Eye (tissue), 1 donor: ENCODE measurements at regions not wholly inside any gene's neighbourhood (a gene's known extent, or its start where the extent isn't known, plus 50 kb on each side); places are given as distances from the start of the nearest gene placed in this dataset.

Experiments
- DNase-seq: peaks from one replicate; pipeline ENCODE4 v3.0.0-alpha.2; 2015

- DNase-seq = no peak
Measured at GRCh38 chr3:31008994-31009393, 114.5 kb upstream of the GADL1 start.

DNA sequence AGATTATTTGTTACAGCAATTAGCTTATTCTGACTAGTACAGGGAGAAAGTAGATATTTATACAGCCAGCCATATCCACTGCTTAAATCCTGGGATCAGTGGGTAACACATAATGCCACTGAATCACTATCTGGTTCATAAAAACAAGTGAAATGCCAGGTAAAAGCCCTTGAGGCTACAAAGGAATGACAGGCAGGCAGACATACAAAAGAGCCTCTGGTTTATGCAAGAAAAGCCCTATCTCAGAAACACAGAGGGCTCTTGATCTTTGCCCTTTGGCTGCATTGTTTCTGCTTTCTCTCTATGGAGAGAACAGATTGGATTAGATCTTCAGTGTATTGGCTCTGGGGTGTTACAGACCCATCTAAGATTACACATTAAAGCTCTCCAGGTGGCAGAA, 115.4 kb upstream of the GADL1 start:
- no peak for DNase-seq

DNA sequence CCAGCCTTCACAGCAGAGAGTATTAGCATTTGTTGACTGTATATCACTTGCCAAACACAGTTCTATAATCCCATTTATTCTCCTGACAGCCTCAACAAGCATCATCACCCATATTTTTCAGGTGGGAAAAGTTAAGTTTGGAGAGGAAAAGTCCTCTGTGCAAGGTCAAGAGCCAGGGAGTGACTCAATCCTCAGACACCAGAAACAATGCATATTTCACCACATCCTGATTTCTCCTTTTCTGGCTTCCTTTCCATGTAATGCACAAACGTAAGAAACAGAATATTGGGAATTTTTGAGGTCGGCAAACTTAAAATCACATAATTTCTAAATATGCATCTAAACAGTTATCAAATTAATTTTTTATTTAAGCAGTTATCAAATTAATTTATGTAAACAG, 116.0 kb upstream of the GADL1 start:
- no peak for DNase-seq

DNA sequence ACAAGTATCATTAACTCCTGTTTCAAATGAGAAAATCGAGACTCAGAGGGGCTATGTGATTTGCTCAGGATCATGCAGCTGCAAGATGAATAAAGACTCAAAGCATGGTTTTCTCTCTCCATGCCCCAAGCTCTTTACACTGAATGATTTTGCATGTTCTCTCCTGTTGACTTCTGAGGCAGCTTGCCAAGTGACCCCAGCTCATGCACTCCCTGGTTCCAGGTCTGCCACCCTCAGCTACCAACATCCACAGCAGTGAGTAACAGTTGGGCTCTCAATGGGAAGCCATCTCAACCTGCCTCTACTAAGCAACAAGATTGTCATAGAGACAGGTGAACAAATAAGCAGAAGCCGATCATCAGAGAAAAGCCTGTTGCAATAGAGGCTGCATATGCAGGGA, 116.9 kb upstream of the GADL1 start:
- no peak for DNase-seq

DNA sequence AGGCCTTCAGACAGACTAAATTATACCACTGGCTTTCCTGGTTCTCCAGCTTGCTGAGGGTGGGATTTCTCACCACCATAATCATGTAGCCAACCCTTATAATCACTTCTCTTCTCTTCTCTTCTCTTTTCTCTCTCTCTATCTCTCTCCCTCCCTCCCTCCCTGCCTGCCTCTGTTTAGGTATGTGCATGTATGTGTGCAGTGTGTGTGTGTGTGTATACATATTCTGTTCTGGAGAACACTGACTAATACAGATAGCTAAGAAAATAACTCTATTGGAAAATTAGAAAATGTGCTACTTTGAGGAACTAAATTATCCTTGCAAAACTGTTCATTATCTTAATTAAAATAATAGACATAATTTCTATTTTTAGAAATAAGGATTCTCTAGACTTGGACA, 118.6 kb upstream of the GADL1 start:
- DNase-seq = no peak

- DNase-seq = no peak
Measured at GRCh38 chr3:31013843-31014242, 119.4 kb upstream of the GADL1 start.

GRCh38 chr3:31014317-31015040, 120.0 kb upstream of the GADL1 start:
- no peak for DNase-seq

DNA sequence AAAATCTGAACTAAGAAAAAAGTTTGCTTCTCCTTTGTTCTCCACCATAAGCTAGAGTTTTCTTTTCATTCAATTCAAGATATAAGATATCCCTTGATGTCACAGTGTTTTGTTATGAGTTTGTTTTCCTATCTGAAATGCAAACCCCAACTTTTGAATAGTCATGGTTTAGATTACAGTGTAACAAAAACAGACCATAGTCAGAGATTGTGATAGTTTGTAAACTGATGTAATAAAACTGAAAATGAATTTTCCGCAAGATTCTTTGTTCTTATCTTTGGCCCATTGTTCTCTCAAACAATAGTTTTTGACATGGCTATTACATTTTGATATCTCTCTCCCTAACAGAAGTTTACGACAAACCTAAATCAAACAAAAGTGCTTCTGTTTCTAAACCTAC, 121.7 kb upstream of the GADL1 start:
- DNase-seq = no peak

DNA sequence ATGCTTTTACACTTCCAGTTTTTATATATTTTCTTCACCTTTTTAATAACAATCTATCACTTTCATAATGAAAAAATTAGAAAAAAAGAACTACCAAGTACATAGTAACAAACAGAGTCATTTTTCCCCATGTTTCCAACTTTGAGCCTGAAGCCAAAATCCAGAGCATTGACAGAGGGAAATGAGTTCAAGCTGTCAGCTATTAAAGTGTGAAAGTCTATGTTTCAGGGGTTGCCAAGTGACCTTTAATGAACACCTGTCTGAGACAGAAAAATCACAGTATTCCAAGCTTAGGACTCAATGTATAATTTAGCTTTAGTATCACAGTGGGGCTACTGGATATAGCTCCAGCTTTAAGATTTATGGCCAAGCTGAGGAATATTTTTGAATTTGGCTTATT, 128.3 kb upstream of the GADL1 start:
- DNase-seq = no peak

DNA sequence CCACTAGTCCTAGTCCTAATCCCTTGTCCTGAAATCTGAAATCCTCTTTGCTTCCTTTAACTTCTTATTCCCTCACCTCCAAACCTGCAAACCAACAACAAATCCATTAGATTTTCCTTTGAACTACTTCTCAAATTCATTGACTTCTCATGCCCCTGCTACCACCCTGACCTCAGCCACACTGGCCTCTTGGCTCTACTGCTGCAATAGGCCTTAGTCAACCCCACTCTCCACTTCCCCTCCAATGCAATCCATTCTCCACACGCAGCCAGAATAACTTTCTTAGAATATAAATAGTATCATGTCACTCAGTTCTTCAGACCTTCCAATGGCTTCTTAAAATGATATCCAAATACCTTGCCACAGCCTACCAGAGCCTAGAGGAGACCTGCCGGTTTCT, 131.1 kb upstream of the GADL1 start:
- no peak for DNase-seq

DNA sequence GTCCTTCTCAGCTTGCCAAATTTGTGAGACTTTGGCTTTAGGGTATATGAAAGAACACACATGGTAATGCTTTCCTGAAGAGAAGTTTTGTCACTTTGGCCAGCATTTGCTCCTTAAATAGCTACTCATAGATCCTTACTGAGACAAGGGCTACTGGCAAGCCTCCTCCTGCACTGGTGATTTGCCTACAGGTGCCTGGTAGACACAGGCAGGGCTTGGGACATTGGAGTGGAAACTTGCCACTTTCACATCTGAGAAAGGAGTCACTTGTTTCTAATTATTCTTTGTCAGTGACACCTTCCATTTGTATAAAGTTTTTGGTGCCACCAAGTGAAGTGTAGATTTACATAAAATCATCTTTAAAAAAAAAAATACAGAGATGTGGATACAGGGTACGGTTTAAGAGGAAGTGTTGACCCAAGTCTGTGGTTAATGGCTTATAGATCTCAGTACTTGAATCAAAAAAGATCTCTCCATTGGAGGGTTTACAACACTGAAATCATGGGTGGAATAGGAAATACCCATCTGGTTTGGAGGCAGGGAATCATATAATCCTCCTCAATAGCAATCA, 132.8 kb upstream of the GADL1 start:
- DNase-seq = no peak

- no peak for DNase-seq
Measured at GRCh38 chr3:31027914-31028313, 133.5 kb upstream of the GADL1 start.

DNA sequence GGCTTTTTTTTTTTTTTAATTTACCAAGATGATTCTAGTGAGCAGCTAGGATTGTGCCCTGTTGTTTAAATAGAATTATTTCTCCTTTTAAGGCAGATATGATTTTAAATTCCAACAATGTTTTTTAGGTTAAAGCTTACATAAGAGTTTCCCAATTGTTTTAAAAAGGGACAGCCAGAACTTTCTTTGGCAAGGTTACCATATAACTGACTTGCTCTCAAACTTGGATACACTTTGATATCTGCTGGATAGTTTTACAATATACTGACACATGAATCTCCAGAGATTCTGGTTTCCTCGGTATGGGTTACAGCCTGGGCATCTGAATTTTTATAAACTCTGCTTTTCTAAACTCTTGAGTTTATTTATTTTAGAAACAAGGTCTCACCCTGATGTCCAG, 134.3 kb upstream of the GADL1 start:
- no peak for DNase-seq

GRCh38 chr3:31029706-31030105, 135.2 kb upstream of the GADL1 start:
- DNase-seq = no peak

DNA sequence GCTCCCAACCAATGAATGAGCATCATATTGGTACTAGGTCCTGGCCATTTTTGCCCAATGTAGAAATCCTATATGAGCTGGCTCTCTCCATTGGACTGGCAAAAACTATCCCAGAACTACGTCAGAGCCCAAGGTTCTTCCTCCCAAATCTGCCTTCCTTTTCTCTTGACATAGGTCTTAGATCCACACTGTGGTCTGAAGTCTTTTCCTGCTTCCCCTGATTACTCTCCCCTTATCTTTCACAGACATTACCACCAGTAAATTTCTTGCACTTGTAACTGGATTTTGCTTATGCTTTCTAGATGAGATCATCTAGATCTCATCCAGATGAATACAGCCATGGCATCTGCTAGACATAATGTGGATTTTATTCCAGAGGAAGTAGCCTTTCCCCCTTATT, 141.2 kb upstream of the GADL1 start:
- DNase-seq = no peak

GRCh38 chr3:31038086-31038739, 143.8 kb upstream of the GADL1 start:
- no peak for DNase-seq

DNA sequence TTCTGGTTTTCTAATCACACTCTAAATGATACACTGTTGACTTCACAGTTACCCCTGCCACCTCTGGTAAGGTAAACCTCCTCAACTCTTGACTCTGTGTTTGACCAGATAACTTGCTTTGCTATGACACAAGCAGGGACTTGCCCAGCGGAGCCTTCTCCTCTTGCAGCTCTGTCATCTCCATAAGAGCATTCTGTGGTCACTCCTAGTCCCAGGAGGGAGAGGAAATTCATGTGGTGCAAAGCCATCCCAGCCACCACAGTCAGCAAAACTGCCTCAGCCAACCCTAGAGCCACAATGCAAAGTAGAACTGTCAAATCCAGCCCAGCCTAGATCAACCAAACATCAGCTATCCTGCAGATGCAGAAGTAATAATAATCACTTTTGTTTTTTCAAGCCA, 144.7 kb upstream of the GADL1 start:
- DNase-seq = no peak

DNA sequence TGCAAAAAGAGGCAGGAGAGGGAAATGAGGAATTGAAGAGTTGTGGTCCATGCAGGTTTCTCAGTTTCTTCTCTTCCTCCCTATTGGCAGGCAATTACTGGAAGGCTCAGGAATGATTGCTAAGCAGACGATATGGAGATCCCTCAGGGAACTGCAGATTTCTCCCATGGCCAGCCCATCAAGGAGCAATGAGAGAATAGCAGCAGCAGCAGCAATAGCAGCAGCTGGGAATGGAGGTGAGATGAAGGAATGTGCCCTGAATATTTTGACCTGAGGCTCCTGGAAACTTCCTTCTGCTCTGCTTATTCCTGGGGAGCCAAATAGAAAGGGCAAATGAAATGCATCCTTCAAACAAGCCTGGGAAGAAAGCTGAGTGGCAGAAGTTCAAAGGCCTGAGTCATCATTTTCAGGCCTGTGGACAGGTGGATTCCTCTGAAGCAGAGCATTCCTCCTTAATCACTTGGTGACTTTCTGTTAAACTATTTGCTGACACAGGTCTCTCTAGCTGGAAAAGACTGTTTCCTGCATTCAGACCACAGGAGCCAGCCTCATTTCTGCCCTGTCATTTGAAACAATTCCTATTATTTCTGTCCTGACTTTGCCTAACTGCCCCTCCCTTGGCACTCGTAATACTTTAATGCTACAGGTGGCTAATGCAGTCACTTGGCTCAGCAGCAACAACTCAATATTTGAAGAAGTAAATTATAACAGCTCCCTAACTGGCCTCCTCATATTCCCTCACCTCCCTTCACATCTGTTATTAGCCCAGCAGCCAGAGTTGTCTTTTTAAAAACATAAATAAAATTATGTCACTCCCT, 146.9 kb upstream of the GADL1 start:
- DNase-seq = peak; percentile 24

DNA sequence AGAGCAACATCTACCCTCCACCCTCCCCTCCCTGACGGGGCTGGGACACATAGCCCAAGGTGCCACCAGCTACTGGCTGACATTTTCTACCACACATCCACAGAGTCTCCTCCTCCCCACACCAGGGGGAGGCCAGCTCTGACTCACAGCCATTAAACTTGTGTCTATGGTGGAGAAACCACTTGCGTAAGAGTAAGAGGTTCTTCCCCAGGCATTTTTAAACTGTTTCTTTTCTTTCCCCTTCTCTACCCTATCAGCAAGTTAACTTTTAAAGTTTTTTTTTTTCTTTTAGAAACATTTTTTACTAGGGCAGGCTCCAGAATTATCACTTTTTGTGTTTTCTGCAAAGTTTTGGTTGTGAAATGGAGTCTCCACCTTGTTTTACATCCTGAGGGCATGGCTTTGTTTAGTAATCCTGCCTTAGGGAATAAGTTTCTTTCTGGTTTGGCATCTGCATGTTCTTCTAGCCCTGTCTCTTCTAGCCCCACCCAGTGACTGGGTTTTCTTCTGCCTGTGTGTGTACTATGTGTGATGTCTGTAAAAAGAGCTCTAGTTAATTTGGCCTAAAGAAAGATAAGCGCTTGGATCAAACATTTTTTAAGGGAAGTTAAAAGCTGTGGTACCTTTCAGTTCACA, 148.8 kb upstream of the GADL1 start:
- DNase-seq = no peak

DNA sequence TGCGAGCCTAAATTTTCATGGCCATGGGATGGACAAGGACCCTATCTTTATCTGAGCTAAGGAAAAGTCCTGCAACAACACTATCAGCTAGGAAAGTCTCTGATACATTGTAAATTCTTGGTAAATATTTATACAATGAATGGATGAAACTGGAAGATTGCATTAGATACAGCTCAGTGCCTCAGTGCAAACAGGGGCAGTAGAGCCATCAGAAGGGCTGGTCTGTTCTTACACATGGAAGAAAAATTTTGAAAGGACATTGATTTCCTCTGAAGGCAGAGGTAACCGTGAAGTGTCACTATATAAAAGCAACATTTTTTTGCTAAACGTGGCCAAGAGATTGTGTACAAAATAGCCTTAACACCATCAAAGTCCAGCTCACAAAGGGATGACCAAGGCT, 153.2 kb upstream of the GADL1 start:
- DNase-seq = no peak

GRCh38 chr3:31048143-31048542, 153.7 kb upstream of the GADL1 start:
- no peak for DNase-seq

- no peak for DNase-seq
Measured at GRCh38 chr3:31050296-31050695, 155.8 kb upstream of the GADL1 start.

GRCh38 chr3:31051226-31051625, 156.8 kb upstream of the GADL1 start:
- DNase-seq = no peak
